ENCODE measurements at regions not wholly inside any gene's neighbourhood (a gene's known extent, or its start where the extent isn't known, plus 50 kb on each side); places are given as distances from the start of the nearest gene placed in this dataset.

GRCh38 chr14:76694106-76694505 is 67.2 kb upstream of the VASH1 start:
- no peak for TF ChIP-seq Cebpa-rat (IDR thresholded peaks at IDR 0.05)
- Histone ChIP-seq H3K27ac (no peak overlapping the region), H3K4me2 (no peak overlapping the region), H3K9me3 (replicated peaks in 1 of 11) (peaks cover 0 to under 1% (median 0%) of the 10 kb centered on the region in 11 experiments; a peak in 1 of 22 replicates), H3K9ac (no peak overlapping the region), H3K4me1 (peaks cover 0 to 8% (median 0%) of the 10 kb centered on the region in 10 experiments; a peak in 1 of 20 replicates), H3K27me3 (no peaks in the 10 kb centered on the region), H3K36me3 (no peaks in the 10 kb centered on the region), H4K20me1 (no peaks in the 10 kb centered on the region), H3K4me3 (no peak overlapping the region)

GRCh38 chr14:76695263-76695920 is 65.9 kb upstream of the VASH1 start:
- no peaks in the 10 kb centered on the region for H3K9me3 ChIP-seq (replicated peaks in 1 of 11)
- H3K36me3 ChIP-seq, result no peaks in the 10 kb centered on the region
- no peak overlapping the region for H3K27ac ChIP-seq
- H3K4me3 ChIP-seq, result no peak overlapping the region
- H3K9ac ChIP-seq, result no peak overlapping the region
- H3K4me1 ChIP-seq, result peaks cover 0 to 8% (median 0%) of the 10 kb centered on the region in 10 experiments; a peak in 1 of 20 replicates
- H4K20me1 ChIP-seq, result no peaks in the 10 kb centered on the region
- no peaks in the 10 kb centered on the region for H3K27me3 ChIP-seq
- no peak for TF ChIP-seq Cebpa-rat (IDR thresholded peaks at IDR 0.05)
- H3K4me2 ChIP-seq, result no peak overlapping the region

- Histone ChIP-seq H3K4me2 (no peak overlapping the region), H3K36me3 (no peaks in the 10 kb centered on the region), H3K4me1 (peaks cover 0 to 8% (median 0%) of the 10 kb centered on the region in 10 experiments; a peak in 1 of 20 replicates), H3K27ac (no peak overlapping the region), H3K27me3 (no peaks in the 10 kb centered on the region), H3K4me3 (no peak overlapping the region), H4K20me1 (no peaks in the 10 kb centered on the region), H3K9ac (no peak overlapping the region), H3K9me3 (replicated peaks in 1 of 11) (no peaks in the 10 kb centered on the region)
- no peak for TF ChIP-seq Cebpa-rat (IDR thresholded peaks at IDR 0.05)
Observed at GRCh38 chr14:76696361-76696760, 64.9 kb upstream of the VASH1 start.

GRCh38 chr14:76696791-76697190 is 64.5 kb upstream of the VASH1 start:
- no peak for TF ChIP-seq Cebpa-rat (IDR thresholded peaks at IDR 0.05)
- H3K4me3 ChIP-seq, result no peak overlapping the region
- no peaks in the 10 kb centered on the region for H4K20me1 ChIP-seq
- H3K36me3 ChIP-seq, result no peaks in the 10 kb centered on the region
- no peaks in the 10 kb centered on the region for H3K27me3 ChIP-seq
- H3K4me1 ChIP-seq, result peaks cover 0 to 8% (median 0%) of the 10 kb centered on the region in 10 experiments; a peak in 1 of 20 replicates
- H3K9ac ChIP-seq, result no peak overlapping the region
- H3K27ac ChIP-seq, result no peak overlapping the region
- H3K9me3 ChIP-seq (replicated peaks in 1 of 11), result no peaks in the 10 kb centered on the region
- no peak overlapping the region for H3K4me2 ChIP-seq

- no peaks in the 10 kb centered on the region for H3K9me3 ChIP-seq (replicated peaks in 1 of 11)
- no peak for TF ChIP-seq Cebpa-rat (IDR thresholded peaks at IDR 0.05)
Observed at GRCh38 chr14:76697246-76697905, 63.9 kb upstream of the VASH1 start.

GRCh38 chr14:76698191-76698590 is 63.1 kb upstream of the VASH1 start:
- Histone ChIP-seq H4K20me1 (no peaks in the 10 kb centered on the region), H3K4me3 (no peak overlapping the region), H3K4me2 (peak overlapping the region in 1 of 11 experiments; percentile 8; a peak in 1 of 22 replicates), H3K4me1 (peaks cover 0 to 8% (median 0%) of the 10 kb centered on the region in 10 experiments; a peak in 1 of 20 replicates), H3K36me3 (no peaks in the 10 kb centered on the region), H3K27me3 (no peaks in the 10 kb centered on the region), H3K27ac (no peak overlapping the region), H3K9me3 (replicated peaks in 1 of 11) (no peaks in the 10 kb centered on the region), H3K9ac (no peak overlapping the region)
- no peak for TF ChIP-seq Cebpa-rat (IDR thresholded peaks at IDR 0.05)

More at GRCh38 chr14:76697246-76697905, 63.9 kb upstream of the VASH1 start:
- H4K20me1 ChIP-seq, result no peaks in the 10 kb centered on the region
- H3K4me3 ChIP-seq, result no peak overlapping the region
- no peak overlapping the region for H3K4me2 ChIP-seq
- H3K27ac ChIP-seq, result no peak overlapping the region
- H3K4me1 ChIP-seq, result peaks cover 0 to 8% (median 0%) of the 10 kb centered on the region in 10 experiments; a peak in 1 of 20 replicates
- H3K36me3 ChIP-seq, result no peaks in the 10 kb centered on the region
- no peaks in the 10 kb centered on the region for H3K27me3 ChIP-seq
- no peak overlapping the region for H3K9ac ChIP-seq

- H3K4me1 ChIP-seq, result peaks cover 0 to 8% (median 0%) of the 10 kb centered on the region in 10 experiments; a peak in 1 of 20 replicates
- no peaks in the 10 kb centered on the region for H4K20me1 ChIP-seq
- no peak for TF ChIP-seq Cebpa-rat (IDR thresholded peaks at IDR 0.05)
- H3K4me2 ChIP-seq, result peak overlapping the region in 2 of 11 experiments; percentile 8 to 9; a peak in 1 of 22 replicates
- H3K9me3 ChIP-seq (replicated peaks in 1 of 11), result no peaks in the 10 kb centered on the region
- no peak overlapping the region for H3K27ac ChIP-seq
- no peaks in the 10 kb centered on the region for H3K27me3 ChIP-seq
- no peak overlapping the region for H3K9ac ChIP-seq
- H3K36me3 ChIP-seq, result no peaks in the 10 kb centered on the region
- no peak overlapping the region for H3K4me3 ChIP-seq
Observed at GRCh38 chr14:76698631-76699030, 62.6 kb upstream of the VASH1 start.

- Histone ChIP-seq H3K4me2 (peak overlapping the region in 2 of 11 experiments; percentile 8 to 9; a peak in 1 of 22 replicates), H3K27me3 (no peaks in the 10 kb centered on the region), H3K9me3 (replicated peaks in 1 of 11) (no peaks in the 10 kb centered on the region), H3K36me3 (no peaks in the 10 kb centered on the region), H3K4me3 (no peak overlapping the region), H3K27ac (no peak overlapping the region), H3K4me1 (peaks cover 0 to 8% (median 0%) of the 10 kb centered on the region in 10 experiments; a peak in 1 of 20 replicates), H3K9ac (no peak overlapping the region), H4K20me1 (no peaks in the 10 kb centered on the region)
- no peak for TF ChIP-seq Cebpa-rat (IDR thresholded peaks at IDR 0.05)
Observed at GRCh38 chr14:76699209-76699938, 61.9 kb upstream of the VASH1 start.

- Histone ChIP-seq H3K36me3 (no peaks in the 10 kb centered on the region), H3K27ac (no peak overlapping the region), H3K27me3 (no peaks in the 10 kb centered on the region), H3K4me2 (no peak overlapping the region), H4K20me1 (no peaks in the 10 kb centered on the region), H3K9ac (no peak overlapping the region), H3K4me3 (no peak overlapping the region), H3K9me3 (replicated peaks in 1 of 11) (no peaks in the 10 kb centered on the region), H3K4me1 (peaks cover 0 to 8% (median 0%) of the 10 kb centered on the region in 10 experiments; a peak in 1 of 20 replicates)
- TF ChIP-seq Cebpa-rat (IDR thresholded peaks at IDR 0.05), result no peak
Observed at GRCh38 chr14:76699939-76700590, 61.2 kb upstream of the VASH1 start.

All from BLaER1 treated with 17β-estradiol and CSF1 and Interleukin-3, amounts not matched to agents 10 nM and 100 nM (cell line).